ENCODE measurements at regions not wholly inside any gene's neighbourhood (a gene's known extent, or its start where the extent isn't known, plus 50 kb on each side); places are given as distances from the start of the nearest gene placed in this dataset.
"Not testable (repeated sequence)": the region's sequence is repeated elsewhere in the genome, so short reads cannot be mapped to it uniquely, and the experiment has no call there.

GRCh38 chr5:97931829-97932228 is 748.8 kb upstream of the RIOK2 start:
- no peak for DNase-seq (ENCODE audit: low spot score)

- no peak for DNase-seq (ENCODE audit: low spot score)
Measured at GRCh38 chr5:97936231-97936630, 753.2 kb upstream of the RIOK2 start.

- DNase-seq (ENCODE audit: low spot score) = no peak
Measured at GRCh38 chr5:97937846-97938245, 754.8 kb upstream of the RIOK2 start.

GRCh38 chr5:97943036-97943435 is 760.0 kb upstream of the RIOK2 start:
- DNase-seq (ENCODE audit: low spot score) = no peak

- DNase-seq (ENCODE audit: low spot score) = no peak
Measured at GRCh38 chr5:97951139-97951538, 768.1 kb upstream of the RIOK2 start.

GRCh38 chr5:97955450-97955849 is 772.4 kb upstream of the RIOK2 start:
- no peak for DNase-seq (ENCODE audit: low spot score)

- DNase-seq (ENCODE audit: low spot score) = no peak
Measured at GRCh38 chr5:97967292-97967691, 784.2 kb upstream of the RIOK2 start.

- DNase-seq (ENCODE audit: low spot score) = no peak
Measured at GRCh38 chr5:97968346-97968745, 785.3 kb upstream of the RIOK2 start.

GRCh38 chr5:97979740-97980139 is 793.7 kb upstream of the RGMB start:
- no peak for DNase-seq (ENCODE audit: low spot score)

GRCh38 chr5:97980291-97980690 is 793.2 kb upstream of the RGMB start:
- DNase-seq (ENCODE audit: low spot score) = no peak

GRCh38 chr5:97986069-97986468 is 787.4 kb upstream of the RGMB start:
- DNase-seq (ENCODE audit: low spot score) = no peak

GRCh38 chr5:97991236-97991635 is 782.2 kb upstream of the RGMB start:
- no peak for DNase-seq (ENCODE audit: low spot score)

GRCh38 chr5:97998941-97999340 is 774.5 kb upstream of the RGMB start:
- no peak for DNase-seq (ENCODE audit: low spot score)

- DNase-seq (ENCODE audit: low spot score) = no peak
Measured at GRCh38 chr5:98004463-98004862, 769.0 kb upstream of the RGMB start.

GRCh38 chr5:98016771-98017170 is 756.7 kb upstream of the RGMB start:
- no peak for DNase-seq (ENCODE audit: low spot score)

- not testable (repeated sequence) for DNase-seq (ENCODE audit: low spot score)
Measured at GRCh38 chr5:98030273-98030672, 743.2 kb upstream of the RGMB start.

- DNase-seq (ENCODE audit: low spot score) = not testable (repeated sequence)
Measured at GRCh38 chr5:98031036-98031435, 742.4 kb upstream of the RGMB start.

- DNase-seq (ENCODE audit: low spot score) = no peak
Measured at GRCh38 chr5:98031496-98031895, 742.0 kb upstream of the RGMB start.

- DNase-seq (ENCODE audit: low spot score) = no peak
Measured at GRCh38 chr5:98031926-98032325, 741.5 kb upstream of the RGMB start.

- DNase-seq (ENCODE audit: low spot score) = no peak
Measured at GRCh38 chr5:98041661-98042060, 731.8 kb upstream of the RGMB start.

- no peak for DNase-seq (ENCODE audit: low spot score)
Measured at GRCh38 chr5:98042521-98042920, 730.9 kb upstream of the RGMB start.

- no peak for DNase-seq (ENCODE audit: low spot score)
Measured at GRCh38 chr5:98042961-98043360, 730.5 kb upstream of the RGMB start.

GRCh38 chr5:98050583-98050982 is 722.9 kb upstream of the RGMB start:
- DNase-seq (ENCODE audit: low spot score) = no peak

GRCh38 chr5:98053170-98053569 is 720.3 kb upstream of the RGMB start:
- no peak for DNase-seq (ENCODE audit: low spot score)

GRCh38 chr5:98060148-98060547 is 713.3 kb upstream of the RGMB start:
- DNase-seq (ENCODE audit: low spot score) = no peak
